Neural cell (in vitro differentiated cells): ENCODE measurements at regions not wholly inside any gene's neighbourhood (a gene's known extent, or its start where the extent isn't known, plus 50 kb on each side); places are given as distances from the start of the nearest gene placed in this dataset.

Source experiments
- CTCF ChIP-seq: fragments of 450-650 bp; IDR thresholded peaks from 2 replicates; pipeline ENCODE4 v1.5.1; 2014; ENCODE audit warnings: antibody characterized with exemption, mild to moderate bottlenecking, moderate library complexity; ENCODE audit not compliant: poor library complexity, severe bottlenecking
- TAF1 ChIP-seq: IDR thresholded peaks from 2 replicates; pipeline ENCODE4 v1.6.1; 2012; ENCODE audit warnings: low read depth

GRCh38 chr22:47553436-47553835 lies 791.0 kb downstream of the TBC1D22A start:
- no peak for TF ChIP-seq CTCF
- TF ChIP-seq TAF1 = no peak
